Uterus (tissue), 3 donors: ENCODE measurements at regions not wholly inside any gene's neighbourhood (a gene's known extent, or its start where the extent isn't known, plus 50 kb on each side); places are given as distances from the start of the nearest gene placed in this dataset.
A peak's percentile ranks its signal among the peaks of the same experiment; 100 is the strongest.

ENCODE experiments used
- DNase-seq, 2 donors: peaks; one replicate each; pipeline ENCODE4 v3.0.0-alpha.2; 2019 to 2020
- H3K27ac ChIP-seq, 2 donors: fragments of 200-600 bp; sonication (generic); 1 replicate in 1 of 2; 2 replicates in 1 of 2; pipeline ENCODE4 v1.5.1; 2016 to 2018
- H3K27me3 ChIP-seq, 2 donors: fragments of 200-600 bp; sonication (generic); one replicate each; pipeline ENCODE4 v1.5.1; 2018 to 2019; ENCODE audit warnings: control low read depth in 1 of 2
- H3K36me3 ChIP-seq, 2 donors: fragments of 200-600 bp; sonication (generic); one replicate each; pipeline ENCODE4 v1.5.1; 2019; ENCODE audit warnings: control low read depth in 1 of 2
- H3K4me1 ChIP-seq, 2 donors: fragments of 200-600 bp; sonication (generic); one replicate each; pipeline ENCODE4 v1.5.1; 2018 to 2019; ENCODE audit warnings: control low read depth in 1 of 2
- H3K4me3 ChIP-seq, 2 donors: fragments of 200-600 bp; sonication (generic); 1 replicate in 1 of 2; 2 replicates in 1 of 2; pipeline ENCODE4 v1.5.1; 2018 to 2019; ENCODE audit warnings: mild to moderate bottlenecking in 1 of 2
- H3K9me3 ChIP-seq, 2 donors: fragments of 200-600 bp; sonication (generic); one replicate each; pipeline ENCODE4 v1.5.1; 2019; ENCODE audit warnings: control low read depth in 1 of 2
- POLR2A ChIP-seq, 2 donors: fragments of 450-650 bp; IDR thresholded peaks; one replicate each; pipeline ENCODE4 v1.6.1; 2016; ENCODE audit warnings: antibody characterized with exemption in 2 of 2, mild to moderate bottlenecking in 1 of 2, moderate library complexity in 1 of 2
- intact Hi-C: fragments of 100-400 bp; cut with DNase I; formaldehyde crosslinking; loops from one replicate; pipeline ENCODE4 v1.15.1; 2023; ENCODE audit warnings: low total_unique reads
- TF ChIP-seq, protein P1 (sequence below), 4 experiments: fragments of 200-600 bp in 2 of 4; fragments of 450-650 bp in 2 of 4; sonication (generic) in 2 of 4; IDR thresholded peaks; one replicate each; pipeline ENCODE4 v1.5.1; 2016 to 2019; ENCODE audit warnings: antibody characterized with exemption in 4 of 4, mild to moderate bottlenecking in 2 of 4, moderate library complexity in 1 of 4
- donor health status: DM: yes; HTN: yes; CAD: no.

DNA sequence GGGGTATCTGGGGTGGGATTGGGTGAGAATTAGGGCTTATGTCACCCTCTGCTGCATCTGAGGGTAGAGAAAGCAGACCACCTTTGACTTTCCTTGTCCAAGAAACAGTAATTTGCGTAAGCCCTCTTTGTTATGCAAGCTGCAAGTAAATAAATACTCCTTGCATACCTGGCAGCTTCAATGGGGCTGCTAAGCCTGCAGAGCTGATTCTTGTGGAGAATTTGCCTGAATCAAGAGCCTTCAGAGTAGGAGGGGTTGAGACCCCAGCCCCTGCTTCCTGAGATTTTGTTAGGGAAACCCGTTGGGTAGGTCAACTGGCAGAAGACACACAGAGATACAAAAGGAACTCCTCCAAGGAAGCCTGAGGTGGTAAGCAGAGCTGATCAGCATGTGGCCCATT is 515.1 kb downstream of the DMAC1 start:
- no peak overlapping the region for H3K4me3 ChIP-seq
- H3K27ac ChIP-seq = no peak overlapping the region
- no peaks in the 10 kb centered on the region for H3K27me3 ChIP-seq
- no peaks in the 10 kb centered on the region for H3K4me1 ChIP-seq
- H3K36me3 ChIP-seq = no peaks in the 10 kb centered on the region
- TF ChIP-seq, protein P1, sequence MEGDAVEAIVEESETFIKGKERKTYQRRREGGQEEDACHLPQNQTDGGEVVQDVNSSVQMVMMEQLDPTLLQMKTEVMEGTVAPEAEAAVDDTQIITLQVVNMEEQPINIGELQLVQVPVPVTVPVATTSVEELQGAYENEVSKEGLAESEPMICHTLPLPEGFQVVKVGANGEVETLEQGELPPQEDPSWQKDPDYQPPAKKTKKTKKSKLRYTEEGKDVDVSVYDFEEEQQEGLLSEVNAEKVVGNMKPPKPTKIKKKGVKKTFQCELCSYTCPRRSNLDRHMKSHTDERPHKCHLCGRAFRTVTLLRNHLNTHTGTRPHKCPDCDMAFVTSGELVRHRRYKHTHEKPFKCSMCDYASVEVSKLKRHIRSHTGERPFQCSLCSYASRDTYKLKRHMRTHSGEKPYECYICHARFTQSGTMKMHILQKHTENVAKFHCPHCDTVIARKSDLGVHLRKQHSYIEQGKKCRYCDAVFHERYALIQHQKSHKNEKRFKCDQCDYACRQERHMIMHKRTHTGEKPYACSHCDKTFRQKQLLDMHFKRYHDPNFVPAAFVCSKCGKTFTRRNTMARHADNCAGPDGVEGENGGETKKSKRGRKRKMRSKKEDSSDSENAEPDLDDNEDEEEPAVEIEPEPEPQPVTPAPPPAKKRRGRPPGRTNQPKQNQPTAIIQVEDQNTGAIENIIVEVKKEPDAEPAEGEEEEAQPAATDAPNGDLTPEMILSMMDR (IDR thresholded peaks at IDR 0.05) = no peak
- TF ChIP-seq POLR2A (IDR thresholded peaks at IDR 0.05) = no peak
- no peak for DNase-seq
- no peaks in the 10 kb centered on the region for H3K9me3 ChIP-seq
- intact Hi-C loops = no loop called here

DNA sequence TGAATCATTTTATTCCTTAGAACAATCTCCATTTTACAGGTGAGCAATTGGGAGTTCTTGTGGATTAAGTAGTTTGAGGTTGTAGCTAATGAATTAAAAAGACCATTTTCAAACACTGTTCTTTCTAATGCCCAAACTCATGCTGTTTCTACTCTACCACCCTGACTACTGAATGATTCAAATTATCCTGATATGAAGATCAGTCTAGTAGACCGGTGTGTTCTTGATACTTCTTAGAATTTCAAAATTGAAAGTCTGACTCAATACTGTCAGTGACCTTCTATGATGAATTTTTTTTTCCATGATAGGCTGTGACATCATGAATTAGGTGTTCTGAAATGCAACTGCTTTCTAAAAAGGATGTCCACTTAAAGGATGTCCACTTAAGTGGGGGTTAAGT is 515.5 kb downstream of the DMAC1 start:
- no peak for DNase-seq
- Histone ChIP-seq H3K4me1 (no peaks in the 10 kb centered on the region), H3K27me3 (no peaks in the 10 kb centered on the region), H3K9me3 (no peaks in the 10 kb centered on the region), H3K4me3 (no peak overlapping the region), H3K27ac (no peak overlapping the region), H3K36me3 (no peaks in the 10 kb centered on the region)
- TF ChIP-seq, protein P1 (IDR thresholded peaks at IDR 0.05) = no peak
- no peak for TF ChIP-seq POLR2A (IDR thresholded peaks at IDR 0.05)
- intact Hi-C loops = no loop called here

DNA sequence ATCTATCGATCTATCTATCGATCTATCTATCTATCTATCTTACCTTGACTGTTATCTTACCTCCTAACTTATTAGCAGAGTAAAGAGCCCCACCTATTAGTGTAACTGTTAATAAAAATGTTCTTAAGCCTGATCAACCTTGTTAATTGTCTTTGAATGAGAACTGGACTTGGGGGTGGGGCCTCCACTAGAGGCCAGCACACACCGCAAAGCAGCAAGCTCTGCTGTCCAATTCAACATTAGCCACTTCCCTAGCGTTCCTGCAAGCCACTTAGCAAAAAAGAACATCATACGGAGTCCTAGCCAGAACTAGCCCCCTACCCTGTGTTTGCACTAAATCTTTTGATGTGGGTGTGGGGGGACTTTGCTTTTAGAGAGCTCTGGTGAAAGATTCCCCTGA is 515.8 kb downstream of the KDM4C start:
- Histone ChIP-seq H3K4me3 (no peak overlapping the region), H3K27ac (no peak overlapping the region), H3K4me1 (no peaks in the 10 kb centered on the region), H3K27me3 (no peaks in the 10 kb centered on the region), H3K9me3 (no peaks in the 10 kb centered on the region), H3K36me3 (no peaks in the 10 kb centered on the region)
- DNase-seq = peak; percentile 21 to 30
- intact Hi-C loops = no loop called here
- TF ChIP-seq, protein P1 (IDR thresholded peaks at IDR 0.05) = peak; percentile 50 to 74 (median 54)
- TF ChIP-seq POLR2A (IDR thresholded peaks at IDR 0.05) = no peak

DNA sequence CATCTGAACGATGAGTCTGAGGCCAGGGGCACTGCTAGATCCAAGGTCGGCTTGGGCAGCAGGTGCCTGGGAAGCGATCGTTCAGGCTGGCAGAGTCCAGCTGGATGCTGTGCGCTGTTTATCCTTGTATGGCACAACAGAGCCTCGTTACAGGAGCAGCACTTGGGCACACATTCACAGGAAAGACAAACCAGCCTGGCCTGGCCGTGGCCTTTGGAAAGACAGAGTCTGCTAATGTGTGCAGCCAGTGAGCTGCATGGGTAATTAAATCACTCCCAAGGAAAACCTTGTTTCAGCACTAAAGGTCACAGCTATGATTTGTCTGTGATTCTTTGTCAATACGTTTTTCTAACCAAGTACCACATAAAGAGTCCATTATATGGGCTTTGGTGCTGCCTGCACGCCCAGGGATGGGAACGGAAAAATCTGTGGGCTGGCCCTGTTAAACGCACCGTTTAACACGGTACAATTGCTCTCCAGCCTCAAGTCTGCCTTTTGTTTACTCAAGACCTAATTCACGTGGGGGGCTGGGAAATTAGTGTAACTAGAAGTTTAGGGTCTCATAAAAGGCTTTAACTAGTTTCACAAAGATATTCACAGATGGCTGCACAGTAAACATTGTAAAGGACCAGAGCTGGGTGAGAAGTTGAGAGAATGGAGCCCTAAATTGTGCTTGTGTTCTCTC is 509.3 kb downstream of the KDM4C start:
- no peak overlapping the region for H3K4me3 ChIP-seq
- intact Hi-C loops = no loop called here

DNA sequence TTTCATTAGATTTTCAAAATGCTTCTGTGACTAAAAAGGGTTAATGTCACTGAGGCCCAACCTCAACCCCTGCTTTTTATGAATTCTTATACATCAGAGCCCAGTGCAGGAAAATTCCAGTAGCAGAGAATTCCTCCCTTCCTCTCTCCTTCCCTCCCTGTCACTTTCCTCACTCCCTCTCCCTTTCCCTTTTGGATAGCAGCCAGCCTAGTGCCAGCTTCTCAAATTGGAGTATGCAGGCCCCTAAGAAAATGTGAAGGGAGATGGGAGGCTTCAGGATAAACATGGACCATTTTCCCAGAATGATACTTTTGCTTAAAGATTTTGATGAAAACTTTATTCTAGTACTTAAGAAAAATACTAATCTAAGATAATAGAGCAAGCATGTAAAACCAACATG is 507.4 kb downstream of the KDM4C start:
- intact Hi-C loops = no loop called here
- DNase-seq = no peak
- no peaks in the 10 kb centered on the region for H3K27me3 ChIP-seq
- H3K9me3 ChIP-seq = no peaks in the 10 kb centered on the region
- H3K27ac ChIP-seq = no peak overlapping the region
- no peaks in the 10 kb centered on the region for H3K36me3 ChIP-seq
- no peak overlapping the region for H3K4me3 ChIP-seq
- TF ChIP-seq POLR2A (IDR thresholded peaks at IDR 0.05) = no peak
- TF ChIP-seq, protein P1 (IDR thresholded peaks at IDR 0.05) = no peak
- no peaks in the 10 kb centered on the region for H3K4me1 ChIP-seq

More for the DNA sequence above, 509.3 kb downstream of the KDM4C start:
- Histone ChIP-seq H3K27ac (no peak overlapping the region), H3K27me3 (no peaks in the 10 kb centered on the region), H3K36me3 (no peaks in the 10 kb centered on the region), H3K9me3 (no peaks in the 10 kb centered on the region), H3K4me1 (no peaks in the 10 kb centered on the region)
- no peak for DNase-seq
- TF ChIP-seq, protein P1 (IDR thresholded peaks at IDR 0.05) = no peak
- no peak for TF ChIP-seq POLR2A (IDR thresholded peaks at IDR 0.05)
